ENCODE measurements at regions not wholly inside any gene's neighbourhood (a gene's known extent, or its start where the extent isn't known, plus 50 kb on each side); places are given as distances from the start of the nearest gene placed in this dataset.

DNA sequence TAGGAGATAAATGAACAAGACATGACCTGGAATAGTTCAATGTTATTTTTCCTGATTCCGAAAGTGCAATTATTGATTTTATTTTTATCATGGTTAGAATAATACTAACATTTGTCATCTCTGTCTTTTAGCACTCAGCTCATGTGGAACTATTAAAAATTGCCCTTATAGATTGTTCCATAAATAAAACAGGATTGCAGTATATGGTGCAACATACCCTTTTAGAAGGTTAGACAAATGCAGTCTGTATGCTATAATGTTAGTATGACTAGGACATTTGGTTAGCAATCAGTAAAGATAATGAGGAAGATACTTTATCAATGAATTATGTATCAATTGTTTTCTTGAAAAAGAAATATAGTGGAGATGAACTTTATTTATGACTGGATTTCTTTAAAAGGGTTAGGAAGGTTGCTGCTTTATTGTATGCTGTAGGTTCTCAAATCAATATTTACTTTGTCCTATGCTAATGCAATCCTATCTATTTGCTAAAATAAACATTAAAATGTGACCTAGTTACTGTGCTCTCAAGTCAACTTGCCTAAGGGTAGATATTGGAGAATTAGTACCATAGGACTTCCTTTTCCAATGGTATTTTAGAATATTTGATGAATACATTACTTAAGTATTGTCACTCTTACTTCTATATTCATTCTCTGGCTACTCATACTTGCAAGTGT lies 348.9 kb upstream of the ISL1 start:
- no peak for DNase-seq
- no peaks in the 10 kb centered on the region for H3K4me1 ChIP-seq
- no peaks in the 10 kb centered on the region for H3K9me3 ChIP-seq
- no peaks in the 10 kb centered on the region for H3K27me3 ChIP-seq
- no peak overlapping the region for H3K4me3 ChIP-seq
- no peaks in the 10 kb centered on the region for H3K36me3 ChIP-seq
- intact Hi-C loops (cut with DNase I; ENCODE audit: low total_unique reads) = no loop called here
- TF ChIP-seq POLR2A (IDR thresholded peaks at IDR 0.05) = no peak
- TF ChIP-seq, protein P1, sequence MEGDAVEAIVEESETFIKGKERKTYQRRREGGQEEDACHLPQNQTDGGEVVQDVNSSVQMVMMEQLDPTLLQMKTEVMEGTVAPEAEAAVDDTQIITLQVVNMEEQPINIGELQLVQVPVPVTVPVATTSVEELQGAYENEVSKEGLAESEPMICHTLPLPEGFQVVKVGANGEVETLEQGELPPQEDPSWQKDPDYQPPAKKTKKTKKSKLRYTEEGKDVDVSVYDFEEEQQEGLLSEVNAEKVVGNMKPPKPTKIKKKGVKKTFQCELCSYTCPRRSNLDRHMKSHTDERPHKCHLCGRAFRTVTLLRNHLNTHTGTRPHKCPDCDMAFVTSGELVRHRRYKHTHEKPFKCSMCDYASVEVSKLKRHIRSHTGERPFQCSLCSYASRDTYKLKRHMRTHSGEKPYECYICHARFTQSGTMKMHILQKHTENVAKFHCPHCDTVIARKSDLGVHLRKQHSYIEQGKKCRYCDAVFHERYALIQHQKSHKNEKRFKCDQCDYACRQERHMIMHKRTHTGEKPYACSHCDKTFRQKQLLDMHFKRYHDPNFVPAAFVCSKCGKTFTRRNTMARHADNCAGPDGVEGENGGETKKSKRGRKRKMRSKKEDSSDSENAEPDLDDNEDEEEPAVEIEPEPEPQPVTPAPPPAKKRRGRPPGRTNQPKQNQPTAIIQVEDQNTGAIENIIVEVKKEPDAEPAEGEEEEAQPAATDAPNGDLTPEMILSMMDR (IDR thresholded peaks at IDR 0.05) = no peak
- no peak overlapping the region for H3K27ac ChIP-seq

DNA sequence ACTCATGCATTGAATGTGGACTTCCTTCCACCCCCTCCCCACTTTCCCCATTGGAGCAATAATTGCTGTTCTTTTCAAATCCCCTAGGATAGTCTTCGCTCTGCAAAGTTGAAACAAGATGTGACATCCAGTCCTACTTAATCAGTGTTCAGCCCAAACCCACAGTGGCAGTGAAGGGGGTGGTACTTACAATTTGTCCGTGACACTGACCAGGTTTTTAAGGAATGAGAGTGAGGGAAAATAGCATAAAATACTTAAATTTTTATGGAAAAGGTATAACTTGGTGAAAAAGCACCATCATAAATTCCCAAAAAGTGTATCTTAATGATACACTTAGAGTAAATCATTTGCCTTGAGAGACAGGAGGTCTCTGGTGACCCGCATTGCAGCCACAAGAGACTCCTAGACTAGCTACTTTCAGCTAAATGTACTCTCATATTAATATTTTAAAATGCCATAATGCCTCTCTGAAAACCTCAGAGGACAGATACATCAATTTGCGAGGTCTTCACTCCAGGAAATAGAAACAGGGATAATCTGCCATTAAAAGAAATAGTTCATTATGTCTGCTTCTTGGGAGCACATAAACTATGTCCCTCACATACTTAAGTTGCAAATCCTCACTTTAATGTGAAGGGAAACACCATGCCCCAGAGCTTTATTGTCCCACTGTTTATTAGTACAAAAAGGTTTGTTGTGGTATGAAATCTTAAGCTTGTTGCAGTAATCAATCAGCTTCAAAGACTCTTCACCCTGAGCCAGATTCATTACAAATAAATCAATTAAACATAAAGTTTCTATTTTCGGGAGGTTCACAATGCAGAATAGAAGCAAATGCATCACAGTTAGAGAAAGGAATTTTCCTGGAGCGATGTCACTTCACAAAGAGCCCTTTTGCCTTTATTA lies 343.6 kb upstream of the ISL1 start:
- intact Hi-C loops (cut with DNase I; ENCODE audit: low total_unique reads) = no loop called here
- no peak overlapping the region for H3K27ac ChIP-seq
- H3K4me3 ChIP-seq = no peak overlapping the region
- TF ChIP-seq, protein P1 (IDR thresholded peaks at IDR 0.05) = no peak
- no peak for TF ChIP-seq POLR2A (IDR thresholded peaks at IDR 0.05)
- H3K4me1 ChIP-seq = no peaks in the 10 kb centered on the region
- H3K27me3 ChIP-seq = no peaks in the 10 kb centered on the region
- DNase-seq = no peak
- H3K9me3 ChIP-seq = no peaks in the 10 kb centered on the region
- H3K36me3 ChIP-seq = no peaks in the 10 kb centered on the region

DNA sequence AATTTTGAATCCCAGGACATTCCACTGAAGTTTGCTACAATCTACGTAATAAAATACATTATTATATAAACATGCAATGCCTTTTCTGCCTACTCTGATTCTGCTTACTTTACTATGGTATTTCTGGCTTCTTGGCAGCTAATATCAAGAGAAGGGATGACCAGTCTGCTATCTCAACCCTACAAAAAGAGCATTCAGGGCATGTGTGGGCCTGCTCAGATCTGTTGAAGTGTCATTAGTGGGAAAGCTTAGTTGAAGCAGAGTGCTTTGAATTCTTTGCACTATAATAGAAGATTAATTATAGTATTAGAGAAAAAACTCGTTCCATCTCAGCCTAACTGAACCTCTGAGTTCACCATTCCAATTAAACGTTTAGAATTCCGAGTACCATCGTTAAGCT lies 339.5 kb upstream of the ISL1 start:
- H3K27me3 ChIP-seq = no peaks in the 10 kb centered on the region
- H3K36me3 ChIP-seq = no peaks in the 10 kb centered on the region
- no peaks in the 10 kb centered on the region for H3K9me3 ChIP-seq
- no peaks in the 10 kb centered on the region for H3K4me1 ChIP-seq
- no peak for DNase-seq
- intact Hi-C loops (cut with DNase I; ENCODE audit: low total_unique reads) = no loop called here
- no peak overlapping the region for H3K27ac ChIP-seq
- H3K4me3 ChIP-seq = no peak overlapping the region
- TF ChIP-seq, protein P1 (IDR thresholded peaks at IDR 0.05) = no peak
- no peak for TF ChIP-seq POLR2A (IDR thresholded peaks at IDR 0.05)

DNA sequence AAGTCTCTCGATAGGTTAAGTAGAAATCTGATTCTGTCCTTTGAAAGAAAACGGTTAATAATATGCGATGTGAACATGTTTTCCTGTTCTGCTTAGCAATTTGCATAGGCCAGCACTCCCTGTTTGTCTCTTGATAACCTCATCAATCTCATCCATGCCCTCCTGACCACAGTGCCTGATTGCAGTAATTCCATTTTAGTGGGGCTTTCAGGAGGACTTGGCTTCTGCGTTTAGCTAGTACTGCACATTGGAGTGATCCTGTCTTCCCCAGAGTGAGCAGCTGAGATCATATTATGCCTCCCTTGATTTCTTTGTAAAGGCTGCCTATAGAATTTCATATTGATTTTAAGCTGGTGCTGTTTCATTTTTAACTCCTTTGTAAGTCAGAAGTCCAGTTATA lies 335.9 kb upstream of the ISL1 start:
- H3K27ac ChIP-seq = no peak overlapping the region
- TF ChIP-seq, protein P1 (IDR thresholded peaks at IDR 0.05) = no peak
- no peak for TF ChIP-seq POLR2A (IDR thresholded peaks at IDR 0.05)
- H3K36me3 ChIP-seq = no peaks in the 10 kb centered on the region
- H3K9me3 ChIP-seq = no peaks in the 10 kb centered on the region
- intact Hi-C loops (cut with DNase I; ENCODE audit: low total_unique reads) = no loop called here
- DNase-seq = no peak
- H3K27me3 ChIP-seq = no peaks in the 10 kb centered on the region
- no peaks in the 10 kb centered on the region for H3K4me1 ChIP-seq
- H3K4me3 ChIP-seq = no peak overlapping the region

DNA sequence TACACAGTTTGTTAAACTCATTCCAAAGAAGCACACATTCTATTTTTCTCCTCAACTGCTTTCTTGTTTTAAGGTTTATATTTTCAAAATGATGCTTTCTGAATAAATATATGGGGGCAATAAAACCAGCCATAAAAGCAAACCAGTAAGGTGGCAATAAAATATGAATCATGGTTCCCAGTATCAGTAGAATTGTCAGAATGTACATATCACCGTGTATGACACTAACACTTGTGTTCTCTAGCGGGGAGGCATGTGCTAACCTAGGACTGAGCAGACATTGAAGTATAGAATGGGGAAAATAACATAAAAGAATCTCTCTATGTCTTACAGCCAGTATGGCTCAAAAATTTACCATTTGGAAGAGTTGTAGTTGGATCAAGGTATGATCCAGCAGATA lies 329.9 kb upstream of the ISL1 start:
- no peaks in the 10 kb centered on the region for H3K36me3 ChIP-seq
- no peak for DNase-seq
- no peaks in the 10 kb centered on the region for H3K27me3 ChIP-seq
- no peak overlapping the region for H3K4me3 ChIP-seq
- intact Hi-C loops (cut with DNase I; ENCODE audit: low total_unique reads) = no loop called here
- no peak overlapping the region for H3K27ac ChIP-seq
- H3K9me3 ChIP-seq = no peaks in the 10 kb centered on the region
- no peaks in the 10 kb centered on the region for H3K4me1 ChIP-seq
- no peak for TF ChIP-seq POLR2A (IDR thresholded peaks at IDR 0.05)
- TF ChIP-seq, protein P1 (IDR thresholded peaks at IDR 0.05) = no peak

All from uterus (tissue), 3 donors.